Osteoblast (primary cell): ENCODE measurements at regions not wholly inside any gene's neighbourhood (a gene's known extent, or its start where the extent isn't known, plus 50 kb on each side); places are given as distances from the start of the nearest gene placed in this dataset.
"Not testable (repeated sequence)": the region's sequence is repeated elsewhere in the genome, so short reads cannot be mapped to it uniquely, and the experiment has no call there.

Experiments
- DNase-seq: peaks from one replicate; pipeline ENCODE4 v3.0.0; 2011; ENCODE audit warnings: low spot score, mixed read lengths; ENCODE audit not compliant: insufficient read length; ENCODE audit errors: missing footprints
- H2AFZ ChIP-seq: 2 replicates; pipeline ENCODE4 v1.6.0; 2011; ENCODE audit warnings: mild to moderate bottlenecking, low read length
- H3K27ac ChIP-seq: 2 replicates; pipeline ENCODE4 v1.5.1; 2011; ENCODE audit warnings: mild to moderate bottlenecking, low read depth, low read length, moderate library complexity
- H3K27me3 ChIP-seq: 2 replicates; pipeline ENCODE4 v1.6.0; 2012; ENCODE audit warnings: mild to moderate bottlenecking, control low read depth, inconsistent platforms, low read length, moderate library complexity; ENCODE audit not compliant: insufficient read depth
- H3K36me3 ChIP-seq: 2 replicates; pipeline ENCODE4 v1.5.1; 2011; ENCODE audit warnings: mild to moderate bottlenecking, low read length, control low read depth, moderate library complexity; ENCODE audit not compliant: insufficient read depth
- H3K4me1 ChIP-seq: 2 replicates; pipeline ENCODE4 v1.5.1; 2011; ENCODE audit warnings: mild to moderate bottlenecking, low read length, control low read depth, moderate library complexity; ENCODE audit not compliant: insufficient read depth
- H3K4me2 ChIP-seq: 2 replicates; pipeline ENCODE4 v1.6.0; 2011; ENCODE audit warnings: mild to moderate bottlenecking, low read length; ENCODE audit not compliant: insufficient read depth
- H3K4me3 ChIP-seq: fragments of 200-600 bp; sonication (generic); 3 replicates; pipeline ENCODE4 v1.5.1; 2012; ENCODE audit warnings: mild to moderate bottlenecking, low read length, inconsistent platforms; ENCODE audit not compliant: insufficient read depth
- H3K79me2 ChIP-seq: 2 replicates; pipeline ENCODE4 v1.6.0; 2012; ENCODE audit warnings: mild to moderate bottlenecking, low read length, control low read depth, inconsistent platforms; ENCODE audit not compliant: insufficient read depth
- H3K9me3 ChIP-seq: 2 replicates; pipeline ENCODE4 v1.5.1; 2011; ENCODE audit warnings: low read depth, low read length, control low read depth
- H4K20me1 ChIP-seq: 2 replicates; pipeline ENCODE4 v1.6.0; 2012; ENCODE audit warnings: mild to moderate bottlenecking, low read length, control low read depth; ENCODE audit not compliant: insufficient read depth
- TF ChIP-seq, protein P1 (sequence below): IDR thresholded peaks from 2 replicates; pipeline ENCODE4 v1.5.1; 2011; ENCODE audit warnings: mild to moderate bottlenecking, low read depth, low read length, moderate library complexity; ENCODE audit errors: extremely low read depth

DNA sequence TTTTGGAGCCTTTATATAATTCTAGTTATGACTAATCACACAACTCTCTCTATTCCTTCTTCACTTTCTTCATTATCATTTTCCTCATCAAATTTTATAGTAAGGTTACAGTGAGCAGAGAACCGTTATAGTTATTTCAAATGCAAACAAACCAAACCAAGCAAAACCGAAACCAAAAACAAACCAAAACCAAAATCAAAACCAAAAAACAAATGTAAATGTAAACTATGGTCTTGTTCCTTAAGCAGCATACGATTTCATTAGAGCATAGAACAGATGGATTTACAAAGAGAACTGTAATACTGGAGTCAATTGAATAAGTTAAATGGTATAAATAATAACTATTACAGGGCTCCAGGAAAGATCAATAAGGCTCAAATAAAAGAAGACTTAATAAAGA lies 447.1 kb downstream of the LRRC70 start:
- Histone ChIP-seq H3K4me1 (no peaks in the 10 kb centered on the region), H2AFZ (no peak overlapping the region), H3K27me3 (no peaks in the 10 kb centered on the region), H3K79me2 (no peaks in the 10 kb centered on the region), H3K4me3 (no peak overlapping the region), H3K27ac (no peak overlapping the region), H3K9me3 (no peaks in the 10 kb centered on the region), H3K4me2 (no peak overlapping the region), H3K36me3 (no peaks in the 10 kb centered on the region), H4K20me1 (no peaks in the 10 kb centered on the region)
- TF ChIP-seq, protein P1, sequence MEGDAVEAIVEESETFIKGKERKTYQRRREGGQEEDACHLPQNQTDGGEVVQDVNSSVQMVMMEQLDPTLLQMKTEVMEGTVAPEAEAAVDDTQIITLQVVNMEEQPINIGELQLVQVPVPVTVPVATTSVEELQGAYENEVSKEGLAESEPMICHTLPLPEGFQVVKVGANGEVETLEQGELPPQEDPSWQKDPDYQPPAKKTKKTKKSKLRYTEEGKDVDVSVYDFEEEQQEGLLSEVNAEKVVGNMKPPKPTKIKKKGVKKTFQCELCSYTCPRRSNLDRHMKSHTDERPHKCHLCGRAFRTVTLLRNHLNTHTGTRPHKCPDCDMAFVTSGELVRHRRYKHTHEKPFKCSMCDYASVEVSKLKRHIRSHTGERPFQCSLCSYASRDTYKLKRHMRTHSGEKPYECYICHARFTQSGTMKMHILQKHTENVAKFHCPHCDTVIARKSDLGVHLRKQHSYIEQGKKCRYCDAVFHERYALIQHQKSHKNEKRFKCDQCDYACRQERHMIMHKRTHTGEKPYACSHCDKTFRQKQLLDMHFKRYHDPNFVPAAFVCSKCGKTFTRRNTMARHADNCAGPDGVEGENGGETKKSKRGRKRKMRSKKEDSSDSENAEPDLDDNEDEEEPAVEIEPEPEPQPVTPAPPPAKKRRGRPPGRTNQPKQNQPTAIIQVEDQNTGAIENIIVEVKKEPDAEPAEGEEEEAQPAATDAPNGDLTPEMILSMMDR: no peak
- DNase-seq: no peak

DNA sequence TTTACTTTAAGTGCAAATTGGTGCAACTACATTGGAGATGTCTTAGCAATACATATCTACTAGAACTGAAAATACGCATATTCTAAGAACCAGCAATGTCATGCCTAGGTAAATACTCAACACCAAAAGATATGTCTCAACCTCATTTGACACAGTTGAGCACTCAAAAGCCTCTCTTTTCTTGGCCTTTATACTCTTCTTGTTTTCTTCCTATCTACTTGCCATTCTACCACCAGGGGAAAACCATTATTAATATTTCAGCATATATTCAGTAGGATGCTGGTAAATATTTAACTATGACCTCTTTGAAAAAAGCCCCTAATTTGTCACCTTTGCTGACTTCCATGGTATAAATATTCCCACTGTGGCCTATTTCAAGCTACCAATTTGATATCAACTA lies 443.8 kb downstream of the LRRC70 start:
- TF ChIP-seq, protein P1: no peak
- Histone ChIP-seq H2AFZ (no peak overlapping the region), H3K79me2 (no peaks in the 10 kb centered on the region), H3K9me3 (no peaks in the 10 kb centered on the region), H3K4me2 (no peak overlapping the region), H3K4me3 (no peak overlapping the region), H3K36me3 (no peaks in the 10 kb centered on the region), H3K27ac (no peak overlapping the region), H4K20me1 (no peaks in the 10 kb centered on the region), H3K27me3 (no peaks in the 10 kb centered on the region), H3K4me1 (no peaks in the 10 kb centered on the region)
- no peak for DNase-seq

DNA sequence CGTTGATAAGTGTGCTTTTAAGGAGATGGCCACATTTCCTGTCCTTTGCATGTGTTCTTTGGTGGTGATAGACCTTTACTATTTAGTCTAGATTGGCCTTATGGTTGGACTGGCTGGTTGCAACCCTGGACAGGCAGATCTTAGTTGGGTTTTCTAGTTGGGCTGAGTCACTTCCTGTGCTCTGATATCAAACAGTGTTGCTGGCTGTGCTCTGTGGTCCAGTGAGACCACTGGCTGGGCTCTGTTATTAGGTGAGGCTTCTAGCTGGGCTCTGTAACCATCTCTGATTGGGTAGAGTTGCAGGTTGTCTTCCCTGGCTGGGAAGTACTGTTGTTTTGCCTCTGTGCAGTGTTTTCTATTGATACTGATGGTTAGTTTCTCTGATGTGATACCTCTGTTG lies 432.5 kb downstream of the LRRC70 start:
- DNase-seq: no peak
- no peak overlapping the region for H3K27ac ChIP-seq
- H4K20me1 ChIP-seq: no peaks in the 10 kb centered on the region
- no peak overlapping the region for H2AFZ ChIP-seq
- H3K4me2 ChIP-seq: no peak overlapping the region
- H3K4me3 ChIP-seq: no peak overlapping the region
- H3K4me1 ChIP-seq: no peaks in the 10 kb centered on the region
- TF ChIP-seq, protein P1: no peak
- H3K79me2 ChIP-seq: no peaks in the 10 kb centered on the region
- H3K27me3 ChIP-seq: no peaks in the 10 kb centered on the region
- no peaks in the 10 kb centered on the region for H3K36me3 ChIP-seq
- no peaks in the 10 kb centered on the region for H3K9me3 ChIP-seq

DNA sequence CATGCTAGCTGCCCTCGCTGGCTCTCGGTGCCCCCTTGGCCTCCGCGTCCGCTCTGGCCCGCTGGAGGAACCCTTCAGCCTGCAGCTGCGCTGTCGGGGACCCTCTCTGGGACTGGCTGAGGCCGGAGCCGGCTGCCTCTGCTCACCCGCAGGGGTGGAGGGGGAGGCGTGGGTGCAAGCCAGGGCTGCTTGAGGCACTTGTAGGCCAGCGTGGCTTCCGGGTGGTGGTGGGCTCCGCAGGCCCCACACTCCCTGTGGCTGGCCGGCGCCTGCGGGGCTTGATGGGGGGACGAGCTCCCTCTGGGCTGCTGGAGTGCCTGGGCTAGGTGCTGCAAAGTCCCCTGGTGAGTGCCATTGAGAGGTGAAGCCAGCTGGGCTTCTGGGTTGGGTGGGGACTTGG lies 429.6 kb downstream of the LRRC70 start:
- Histone ChIP-seq H3K36me3 (no peaks in the 10 kb centered on the region), H3K27ac (no peak overlapping the region), H3K27me3 (no peaks in the 10 kb centered on the region), H3K4me2 (no peak overlapping the region), H3K4me1 (no peaks in the 10 kb centered on the region), H3K79me2 (no peaks in the 10 kb centered on the region), H4K20me1 (no peaks in the 10 kb centered on the region), H2AFZ (no peak overlapping the region), H3K9me3 (no peaks in the 10 kb centered on the region), H3K4me3 (no peak overlapping the region)
- TF ChIP-seq, protein P1: no peak
- DNase-seq: no peak

DNA sequence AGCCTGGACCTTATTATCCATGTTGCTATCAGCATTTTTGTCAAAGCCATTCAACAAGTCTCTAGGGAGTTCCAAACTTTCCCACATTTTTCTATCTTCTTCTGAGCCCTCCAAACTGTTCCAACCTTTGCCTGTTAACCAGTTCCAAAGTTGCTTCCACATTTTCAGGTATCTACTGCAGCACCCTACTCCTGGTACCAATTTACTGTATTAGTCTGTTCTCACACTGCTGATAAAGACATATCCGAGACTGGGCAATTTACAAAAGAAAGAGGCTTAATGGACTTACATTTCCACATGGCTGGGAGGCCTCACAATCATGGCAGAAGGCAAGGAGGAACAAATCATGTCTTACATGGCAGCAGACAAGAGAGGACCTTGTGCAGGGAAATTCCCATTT lies 416.2 kb downstream of the LRRC70 start:
- H4K20me1 ChIP-seq, H3K27ac ChIP-seq, H3K36me3 ChIP-seq, H3K9me3 ChIP-seq, DNase-seq, H3K4me3 ChIP-seq, H3K27me3 ChIP-seq, H3K4me2 ChIP-seq, H2AFZ ChIP-seq, H3K4me1 ChIP-seq, H3K79me2 ChIP-seq: not testable (repeated sequence)
